GM12872 (cell line): ENCODE measurements at regions not wholly inside any gene's neighbourhood (a gene's known extent, or its start where the extent isn't known, plus 50 kb on each side); places are given as distances from the start of the nearest gene placed in this dataset.

Source experiments
- CTCF ChIP-seq: IDR thresholded peaks from 3 replicates; pipeline ENCODE4 v1.5.1; 2011; ENCODE audit warnings: low read depth, mild to moderate bottlenecking, low read length, moderate library complexity; ENCODE audit not compliant: insufficient read depth

DNA sequence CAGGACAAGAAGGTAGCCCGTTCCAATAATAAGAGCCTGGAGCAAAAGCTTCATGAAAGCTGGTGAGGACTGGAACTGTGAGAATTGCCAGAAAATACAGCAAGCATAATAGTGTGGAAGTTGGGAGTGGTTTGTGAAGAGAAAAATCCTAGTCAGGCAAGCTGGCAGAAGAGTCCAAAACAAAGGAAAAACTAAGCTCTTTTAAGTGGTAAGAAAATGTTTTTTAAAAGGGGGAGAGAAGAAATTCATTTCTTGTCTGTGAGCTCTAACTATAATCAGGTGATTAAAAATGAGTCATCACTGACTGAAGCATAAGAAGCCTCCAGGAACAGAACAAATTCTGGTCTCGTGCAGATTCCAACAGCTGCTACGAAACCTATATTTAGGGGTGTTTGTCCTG lies 102.6 kb downstream of the CAAP1 start:
- TF ChIP-seq CTCF = no peak

- no peak for TF ChIP-seq CTCF
Observed at GRCh38 chr9:26786564-26786963, 106.0 kb downstream of the CAAP1 start.

GRCh38 chr9:26782899-26783298 lies 109.7 kb downstream of the CAAP1 start:
- no peak for TF ChIP-seq CTCF

- TF ChIP-seq CTCF = no peak
Observed at GRCh38 chr9:26781906-26782305, 110.7 kb downstream of the CAAP1 start.

DNA sequence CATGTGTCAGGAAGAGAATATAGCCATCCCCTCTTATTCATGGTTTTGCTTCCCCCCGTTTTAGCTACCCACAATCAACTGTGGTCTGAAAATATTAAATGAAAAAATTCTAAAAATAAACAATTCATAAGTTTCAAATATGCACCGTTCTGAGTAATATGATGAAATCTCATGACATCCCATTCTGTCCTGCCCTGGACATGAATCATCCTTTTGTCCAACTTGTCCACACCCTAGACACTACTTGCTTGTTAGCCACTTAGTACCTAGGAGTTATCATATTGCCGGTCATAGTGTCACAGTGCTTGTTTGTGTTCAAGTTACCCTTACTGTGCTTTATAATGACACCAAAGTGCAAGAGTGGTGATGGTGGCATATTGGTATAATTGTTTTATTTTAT lies 113.5 kb downstream of the CAAP1 start:
- TF ChIP-seq CTCF = no peak

DNA sequence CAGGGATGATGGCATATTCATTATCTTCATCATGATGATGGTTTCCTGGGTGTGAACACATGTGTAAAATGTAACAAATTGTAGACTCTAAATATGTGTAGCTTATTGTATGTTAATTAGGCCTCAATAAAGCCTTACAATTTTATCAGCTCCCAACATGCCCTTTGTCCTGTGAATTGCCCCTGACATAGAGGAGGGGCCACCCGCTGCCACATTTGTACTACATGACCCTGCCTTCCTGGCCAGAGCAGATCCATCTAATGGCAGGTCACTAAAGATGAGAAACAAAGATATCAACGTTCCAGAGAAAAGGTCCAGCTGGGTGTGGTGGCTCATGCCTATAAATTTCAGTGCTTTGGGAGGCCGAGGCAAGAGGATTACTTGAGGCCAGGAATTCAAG lies 117.2 kb downstream of the CAAP1 start:
- TF ChIP-seq CTCF = no peak

DNA sequence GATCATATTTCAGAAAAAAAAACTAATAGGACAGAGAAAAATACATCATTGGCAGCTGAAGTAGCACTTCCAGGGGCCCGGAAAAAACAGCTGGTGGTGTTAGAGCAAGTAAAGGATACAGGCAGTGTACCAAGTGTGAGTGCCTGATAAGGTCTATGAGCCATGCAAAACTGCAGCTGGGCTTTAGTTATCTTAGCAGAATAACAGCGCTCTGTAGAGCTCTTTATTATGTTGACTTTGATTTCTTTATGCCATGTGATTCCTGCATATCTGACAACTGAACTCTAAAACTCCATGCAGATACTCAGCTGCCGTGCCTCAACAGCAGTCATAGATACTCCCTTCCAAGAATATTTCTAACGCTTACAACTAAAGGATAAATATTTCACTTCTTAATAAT lies 119.5 kb downstream of the CAAP1 start:
- no peak for TF ChIP-seq CTCF

- no peak for TF ChIP-seq CTCF
Observed at GRCh38 chr9:26770821-26771220, 121.8 kb downstream of the CAAP1 start.
